Neural progenitor cell (in vitro differentiated cells): ENCODE measurements at regions not wholly inside any gene's neighbourhood (a gene's known extent, or its start where the extent isn't known, plus 50 kb on each side); places are given as distances from the start of the nearest gene placed in this dataset.

Source experiments
- CTCF ChIP-seq: fragments of 200-600 bp; sonication (generic); IDR thresholded peaks from 2 replicates; pipeline ENCODE4 v1.5.1; 2017; ENCODE audit warnings: antibody characterized with exemption, mild to moderate bottlenecking
- EZH2 ChIP-seq: fragments of 200-600 bp; sonication (generic); IDR thresholded peaks from 2 replicates; pipeline ENCODE4 v1.6.1; 2017; ENCODE audit warnings: antibody characterized with exemption, mild to moderate bottlenecking, moderate library complexity
- EZH2phosphoT487 ChIP-seq: fragments of 200-600 bp; sonication (generic); IDR thresholded peaks from 2 replicates; pipeline ENCODE4 v1.6.1; 2017; ENCODE audit warnings: antibody characterized with exemption

- no peak for TF ChIP-seq CTCF
- TF ChIP-seq EZH2 = no peak
- TF ChIP-seq EZH2phosphoT487 = no peak
These were observed 178.4 kb upstream of the PARP11 start for GRCh38 chr12:4051596-4051995.
